ENCODE measurements at regions not wholly inside any gene's neighbourhood (a gene's known extent, or its start where the extent isn't known, plus 50 kb on each side); places are given as distances from the start of the nearest gene placed in this dataset.

GRCh38 chr1:165134431-165134830 is 222.1 kb downstream of the LMX1A start:
- no peaks in the 10 kb centered on the region for H3K9me3 Mint-ChIP-seq
- no peak overlapping the region for H2AFZ ChIP-seq
- DNase-seq (ENCODE audit: low spot score): no peak
- no peak overlapping the region for H3K27ac Mint-ChIP-seq
- no peak overlapping the region for H3K27ac ChIP-seq (ENCODE audit: low read depth)
- H3K4me1 ChIP-seq (ENCODE audit: insufficient read depth): no peaks in the 10 kb centered on the region
- no peaks in the 10 kb centered on the region for H3K27me3 ChIP-seq (ENCODE audit: insufficient read depth)
- no peaks in the 10 kb centered on the region for H3K79me2 ChIP-seq (replicated peaks; ENCODE audit: insufficient read depth)
- no peak for ATAC-seq
- H3K4me1 Mint-ChIP-seq: peaks cover 3% of the 10 kb centered on the region; the same call in 1 of the 3 replicates
- no peaks in the 10 kb centered on the region for H4K20me1 ChIP-seq (replicated peaks; ENCODE audit: insufficient read depth)
- H3K36me3 Mint-ChIP-seq (ENCODE audit: low read depth): no peaks in the 10 kb centered on the region
- H3K36me3 ChIP-seq (ENCODE audit: insufficient read depth): no peaks in the 10 kb centered on the region
- peaks cover 2% of the 10 kb centered on the region for H3K27me3 Mint-ChIP-seq (ENCODE audit: insufficient read depth, low read depth, poor library complexity)
- H3K4me2 ChIP-seq: no peak overlapping the region
- H3K4me3 Mint-ChIP-seq: no peak overlapping the region
- H3F3A ChIP-seq (replicated peaks; ENCODE audit: low read depth): no peaks in the 10 kb centered on the region
- TF ChIP-seq EZH2phosphoT487 (IDR thresholded peaks at IDR 0.05; ENCODE audit: unreplicated experiment) (no peak), NANOG (IDR thresholded peaks at IDR 0.05; ENCODE audit: borderline replicate concordance) (no peak), POLR2AphosphoS5 (IDR thresholded peaks at IDR 0.05; ENCODE audit: low read depth) (no peak), REST (IDR thresholded peaks at IDR 0.05; ENCODE audit: unreplicated experiment) (no peak), ZNF114 (CRISPR knock-in tag; IDR thresholded peaks at IDR 0.05) (no peak), EZH2 (IDR thresholded peaks at IDR 0.05; ENCODE audit: low read depth, unreplicated experiment) (no peak), STAT1 (IDR thresholded peaks at IDR 0.05; ENCODE audit: unreplicated experiment) (no peak), ZNF331 (CRISPR knock-in tag; IDR thresholded peaks at IDR 0.05; ENCODE audit: low read depth) (no peak), JUNB (IDR thresholded peaks at IDR 0.05; ENCODE audit: unreplicated experiment) (no peak), ETS1 (IDR thresholded peaks at IDR 0.05) (no peak), CTCF (conservative IDR thresholded peaks at IDR 0.05; ENCODE audit: low read depth in 2 of 2) (no peak), CREB1 (CRISPR knock-in tag; IDR thresholded peaks at IDR 0.05; ENCODE audit: low read depth) (no peak), ZNF462 (CRISPR knock-in tag; IDR thresholded peaks at IDR 0.05) (no peak)
- H3K9me2 ChIP-seq (ENCODE audit: insufficient read depth): no peaks in the 10 kb centered on the region
- H3K4me3 ChIP-seq: no peak overlapping the region

All from GM23338 (cell line).